NT2/D1 (cell line): ENCODE measurements at regions not wholly inside any gene's neighbourhood (a gene's known extent, or its start where the extent isn't known, plus 50 kb on each side); places are given as distances from the start of the nearest gene placed in this dataset.

Source experiments
- SUZ12 ChIP-seq: IDR thresholded peaks from 2 replicates; pipeline ENCODE4 v1.6.1; 2011; ENCODE audit not compliant: insufficient read length, insufficient read depth; ENCODE audit errors: extremely low read depth
- YY1 ChIP-seq: IDR thresholded peaks from 2 replicates; pipeline ENCODE4 v1.6.1; 2011; ENCODE audit not compliant: insufficient read length, insufficient read depth

GRCh38 chr16:29306943-29307597 lies 99.4 kb downstream of the NPIPB11 start:
- TF ChIP-seq YY1: no peak
- TF ChIP-seq SUZ12: no peak
